Liver (tissue), 3 donors: ENCODE measurements at regions not wholly inside any gene's neighbourhood (a gene's known extent, or its start where the extent isn't known, plus 50 kb on each side); places are given as distances from the start of the nearest gene placed in this dataset.

Experiments used
- TAF1 ChIP-seq: conservative IDR thresholded peaks from 2 replicates; pipeline ENCODE4 v1.6.1; 2016; ENCODE audit warnings: antibody characterized with exemption, mild to moderate bottlenecking
- TF ChIP-seq, protein P1 (sequence below): fragments of 150-350 bp; IDR thresholded peaks from 2 replicates; pipeline ENCODE4 v1.5.1; 2017; ENCODE audit warnings: improper control_type of control experiment, low read depth, low read length; ENCODE audit not compliant: missing input control
- TF ChIP-seq, protein P2 (sequence below): IDR thresholded peaks from 2 replicates; pipeline ENCODE4 v1.6.1; 2016; ENCODE audit warnings: antibody characterized with exemption
- TF ChIP-seq, protein P3 (sequence below): IDR thresholded peaks from 2 replicates; pipeline ENCODE4 v1.6.1; 2016; ENCODE audit warnings: antibody characterized with exemption
- donor health status: healthy.
- donor health status: healthy.

DNA sequence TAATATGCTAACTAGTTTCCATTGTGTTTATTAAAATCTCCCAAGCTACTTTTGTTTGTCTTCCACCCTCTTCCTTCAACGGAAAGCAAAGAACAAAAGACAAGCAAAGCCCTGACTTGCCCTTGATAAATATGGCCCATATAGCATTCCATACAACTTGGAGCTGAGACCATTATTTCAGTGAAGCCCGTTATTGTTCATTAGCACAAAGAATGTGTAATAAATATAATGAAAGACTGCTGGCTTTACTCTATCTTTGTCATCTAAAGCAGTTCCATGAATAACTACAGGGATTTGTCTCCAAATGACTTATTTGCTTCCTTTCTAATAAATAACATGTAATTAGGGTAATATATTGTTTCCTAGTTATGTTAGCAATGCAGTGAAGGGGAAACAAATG, 270.7 kb upstream of the TLE4 start:
- TF ChIP-seq, protein P1, sequence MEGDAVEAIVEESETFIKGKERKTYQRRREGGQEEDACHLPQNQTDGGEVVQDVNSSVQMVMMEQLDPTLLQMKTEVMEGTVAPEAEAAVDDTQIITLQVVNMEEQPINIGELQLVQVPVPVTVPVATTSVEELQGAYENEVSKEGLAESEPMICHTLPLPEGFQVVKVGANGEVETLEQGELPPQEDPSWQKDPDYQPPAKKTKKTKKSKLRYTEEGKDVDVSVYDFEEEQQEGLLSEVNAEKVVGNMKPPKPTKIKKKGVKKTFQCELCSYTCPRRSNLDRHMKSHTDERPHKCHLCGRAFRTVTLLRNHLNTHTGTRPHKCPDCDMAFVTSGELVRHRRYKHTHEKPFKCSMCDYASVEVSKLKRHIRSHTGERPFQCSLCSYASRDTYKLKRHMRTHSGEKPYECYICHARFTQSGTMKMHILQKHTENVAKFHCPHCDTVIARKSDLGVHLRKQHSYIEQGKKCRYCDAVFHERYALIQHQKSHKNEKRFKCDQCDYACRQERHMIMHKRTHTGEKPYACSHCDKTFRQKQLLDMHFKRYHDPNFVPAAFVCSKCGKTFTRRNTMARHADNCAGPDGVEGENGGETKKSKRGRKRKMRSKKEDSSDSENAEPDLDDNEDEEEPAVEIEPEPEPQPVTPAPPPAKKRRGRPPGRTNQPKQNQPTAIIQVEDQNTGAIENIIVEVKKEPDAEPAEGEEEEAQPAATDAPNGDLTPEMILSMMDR, result no peak
- no peak for TF ChIP-seq TAF1
- TF ChIP-seq, protein P2, sequence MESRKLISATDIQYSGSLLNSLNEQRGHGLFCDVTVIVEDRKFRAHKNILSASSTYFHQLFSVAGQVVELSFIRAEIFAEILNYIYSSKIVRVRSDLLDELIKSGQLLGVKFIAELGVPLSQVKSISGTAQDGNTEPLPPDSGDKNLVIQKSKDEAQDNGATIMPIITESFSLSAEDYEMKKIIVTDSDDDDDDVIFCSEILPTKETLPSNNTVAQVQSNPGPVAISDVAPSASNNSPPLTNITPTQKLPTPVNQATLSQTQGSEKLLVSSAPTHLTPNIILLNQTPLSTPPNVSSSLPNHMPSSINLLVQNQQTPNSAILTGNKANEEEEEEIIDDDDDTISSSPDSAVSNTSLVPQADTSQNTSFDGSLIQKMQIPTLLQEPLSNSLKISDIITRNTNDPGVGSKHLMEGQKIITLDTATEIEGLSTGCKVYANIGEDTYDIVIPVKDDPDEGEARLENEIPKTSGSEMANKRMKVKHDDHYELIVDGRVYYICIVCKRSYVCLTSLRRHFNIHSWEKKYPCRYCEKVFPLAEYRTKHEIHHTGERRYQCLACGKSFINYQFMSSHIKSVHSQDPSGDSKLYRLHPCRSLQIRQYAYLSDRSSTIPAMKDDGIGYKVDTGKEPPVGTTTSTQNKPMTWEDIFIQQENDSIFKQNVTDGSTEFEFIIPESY, result no peak
- TF ChIP-seq, protein P3, sequence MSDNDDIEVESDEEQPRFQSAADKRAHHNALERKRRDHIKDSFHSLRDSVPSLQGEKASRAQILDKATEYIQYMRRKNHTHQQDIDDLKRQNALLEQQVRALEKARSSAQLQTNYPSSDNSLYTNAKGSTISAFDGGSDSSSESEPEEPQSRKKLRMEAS, result no peak
